ENCODE measurements at regions not wholly inside any gene's neighbourhood (a gene's known extent, or its start where the extent isn't known, plus 50 kb on each side); places are given as distances from the start of the nearest gene placed in this dataset.

- no peak overlapping the region for H3K4me3 ChIP-seq
- TF ChIP-seq POLR2AphosphoS5 (IDR thresholded peaks at IDR 0.05): no peak
- TF ChIP-seq EP300 (IDR thresholded peaks at IDR 0.05): no peak
- no peak for TF ChIP-seq CTCF (IDR thresholded peaks at IDR 0.05)
- no peak for TF ChIP-seq POLR2A (IDR thresholded peaks at IDR 0.05)
- intact Hi-C loops (cut with DNase I; ENCODE audit: low total_unique reads): no loop called here
- WGBS, 5 donors: 44 to 69% (median 53%) methylated on average over 1 of the region's 1 CpG
- H3K27me3 ChIP-seq: no peaks in the 10 kb centered on the region
- no peaks in the 10 kb centered on the region for H3K9me3 ChIP-seq
- no peaks in the 10 kb centered on the region for H3K4me1 ChIP-seq
- no peaks in the 10 kb centered on the region for H3K36me3 ChIP-seq
- no peak overlapping the region for H3K27ac ChIP-seq
- DNase-seq: no peak
Observed at GRCh38 chr3:139780593-139780992, 102.8 kb upstream of the NMNAT3 start.

DNA sequence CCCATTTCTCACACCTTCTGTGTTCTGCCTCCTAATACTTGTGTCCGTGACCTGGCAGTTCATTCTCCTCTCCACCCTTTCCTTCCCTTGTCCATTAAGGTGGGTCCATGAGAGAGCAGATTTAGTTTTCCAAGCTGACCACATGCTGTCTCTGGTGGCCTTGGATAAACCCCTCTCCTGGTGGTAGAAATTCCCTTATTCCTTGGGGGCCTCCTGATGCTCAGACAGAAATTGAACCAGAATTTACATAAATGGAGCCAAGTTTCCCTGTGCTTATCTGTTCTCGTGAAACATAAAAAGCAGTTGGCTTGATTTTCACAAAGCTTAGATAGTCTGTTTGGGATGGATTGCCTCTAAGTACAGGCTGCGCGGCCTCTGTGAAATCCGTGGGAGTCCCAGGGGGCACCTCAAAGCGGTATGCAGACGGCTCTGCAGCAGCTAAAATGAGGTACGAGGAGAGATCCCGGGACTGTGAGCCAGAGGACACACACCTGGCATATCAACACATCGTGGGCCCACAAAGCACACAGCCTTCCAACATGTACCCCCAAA is 101.0 kb upstream of the NMNAT3 start:
- no peak for DNase-seq
- TF ChIP-seq POLR2A (IDR thresholded peaks at IDR 0.05) (no peak), EP300 (IDR thresholded peaks at IDR 0.05) (no peak), CTCF (IDR thresholded peaks at IDR 0.05) (no peak), POLR2AphosphoS5 (IDR thresholded peaks at IDR 0.05) (no peak)
- 58 to 72% (median 67%) methylated on average over 10 of the region's 10 CpGs for WGBS, 5 donors
- H3K9me3 ChIP-seq: no peaks in the 10 kb centered on the region
- H3K36me3 ChIP-seq: no peaks in the 10 kb centered on the region
- H3K27me3 ChIP-seq: no peaks in the 10 kb centered on the region
- intact Hi-C loops (cut with DNase I; ENCODE audit: low total_unique reads): no loop called here
- no peak overlapping the region for H3K4me3 ChIP-seq
- H3K27ac ChIP-seq: no peak overlapping the region
- H3K4me1 ChIP-seq: peaks cover 0 to 11% (median 0%) of the 10 kb centered on the region in 4 donors

DNA sequence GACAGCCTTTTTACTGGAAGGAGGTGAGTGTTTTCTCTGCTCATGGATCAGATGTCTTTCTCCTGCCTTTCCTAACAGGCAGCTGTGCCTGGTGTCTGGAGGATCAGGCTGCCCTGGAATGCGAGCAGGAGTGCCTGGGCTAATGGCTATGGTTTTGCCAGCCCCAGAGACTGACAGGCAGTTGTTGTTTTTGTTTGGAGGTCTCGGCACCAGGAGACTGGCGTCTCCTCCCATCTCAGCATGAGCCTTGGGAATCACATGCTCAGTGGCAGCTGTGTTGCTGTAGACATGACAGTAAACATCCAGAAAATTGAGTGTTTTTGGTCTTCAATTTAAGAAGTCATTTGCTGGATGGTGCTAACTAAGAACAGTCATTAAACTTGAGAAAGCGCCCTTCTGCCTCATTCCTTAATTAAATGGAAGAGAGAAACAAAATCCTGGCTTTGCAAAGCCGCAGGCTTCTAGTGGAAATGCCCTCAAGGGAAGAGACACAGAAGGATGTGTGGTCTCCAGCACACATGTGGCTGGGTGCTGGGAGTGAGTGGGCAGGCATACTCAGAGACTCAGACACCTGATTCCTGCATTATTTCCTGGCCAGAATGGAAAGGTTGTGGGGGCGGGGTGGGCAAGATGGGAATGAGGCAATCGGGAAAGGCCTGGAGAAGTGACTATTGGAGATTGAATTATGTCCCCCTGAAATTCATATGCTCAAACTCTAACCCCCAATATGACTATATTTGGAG is 97.0 kb upstream of the NMNAT3 start:
- Histone ChIP-seq H3K27me3 (no peaks in the 10 kb centered on the region), H3K4me1 (peaks cover 0 to 11% (median 0%) of the 10 kb centered on the region in 4 donors), H3K27ac (no peak overlapping the region), H3K36me3 (no peaks in the 10 kb centered on the region), H3K9me3 (no peaks in the 10 kb centered on the region), H3K4me3 (no peak overlapping the region)
- intact Hi-C loops (cut with DNase I; ENCODE audit: low total_unique reads): no loop called here
- WGBS, 5 donors: 44 to 65% (median 55%) methylated on average over 7 of the region's 7 CpGs
- peak in 1 of 2 donors; percentile 16 for DNase-seq
- TF ChIP-seq POLR2A (IDR thresholded peaks at IDR 0.05): no peak

- no peaks in the 10 kb centered on the region for H3K27me3 ChIP-seq
- no peak for DNase-seq
- no peak overlapping the region for H3K27ac ChIP-seq
- H3K4me1 ChIP-seq: peaks cover 0 to 11% (median 0%) of the 10 kb centered on the region in 4 donors
- H3K4me3 ChIP-seq: no peak overlapping the region
- intact Hi-C loops (cut with DNase I; ENCODE audit: low total_unique reads): no loop called here
- H3K36me3 ChIP-seq: no peaks in the 10 kb centered on the region
- no peaks in the 10 kb centered on the region for H3K9me3 ChIP-seq
- WGBS, 5 donors: 55 to 61% (median 59%) methylated on average over 7 of the region's 7 CpGs
- TF ChIP-seq POLR2A (IDR thresholded peaks at IDR 0.05) (no peak), POLR2AphosphoS5 (IDR thresholded peaks at IDR 0.05) (no peak), EP300 (IDR thresholded peaks at IDR 0.05) (no peak), CTCF (IDR thresholded peaks at IDR 0.05) (no peak)
Observed at GRCh38 chr3:139772539-139773500, 95.0 kb upstream of the NMNAT3 start.
